HEK293 (cell line): ENCODE measurements at regions not wholly inside any gene's neighbourhood (a gene's known extent, or its start where the extent isn't known, plus 50 kb on each side); places are given as distances from the start of the nearest gene placed in this dataset.

Source experiments
- CTCF ChIA-PET: fragments of 350-600 bp; formaldehyde crosslinking; extraction: SDS; loops from one replicate; lab custom pipeline; 2021; ENCODE audit warnings: antibody characterized with exemption; lab: Yijun Ruan, JAX
- POLR2A ChIA-PET: fragments of 300-600 bp; formaldehyde crosslinking; extraction: SDS; loops from one replicate; lab custom pipeline; 2020; ENCODE audit warnings: antibody characterized with exemption, inconsistent platforms; lab: Yijun Ruan, JAX
- H3K27ac ChIP-seq: fragments of 200-500 bp; sonication (Bioruptor generic); 2 replicates; pipeline ENCODE4 v1.5.1; 2014; ENCODE audit warnings: low read depth, low read length, control low read depth, inconsistent platforms; ENCODE audit errors: extremely low read depth
- H3K36me3 ChIP-seq, 2 experiments: fragments of 200-500 bp in 1 of 2; sonication (Bioruptor generic) in 1 of 2; 1 replicate in 1 of 2; 2 replicates in 1 of 2; pipeline ENCODE4 v1.5.1; 2014 to 2017; ENCODE audit warnings: inconsistent platforms in 2 of 2, low read length in 2 of 2; ENCODE audit not compliant: control insufficient read depth in 2 of 2, insufficient read depth in 1 of 2
- H3K4me1 ChIP-seq: fragments of 200-500 bp; sonication (Bioruptor generic); 2 replicates; pipeline ENCODE4 v1.5.1; 2014; ENCODE audit warnings: mild to moderate bottlenecking, low read length, inconsistent platforms; ENCODE audit not compliant: control insufficient read depth, insufficient read depth
- H3K4me3 ChIP-seq: 2 replicates; pipeline ENCODE4 v1.5.1; 2011; ENCODE audit warnings: low read depth, mild to moderate bottlenecking, control low read depth, low read length, moderate library complexity
- H3K9me3 ChIP-seq: fragments of 200-500 bp; sonication (Bioruptor generic); 2 replicates; pipeline ENCODE4 v1.5.1; 2014; ENCODE audit warnings: low read depth, low read length, inconsistent platforms; ENCODE audit not compliant: control insufficient read depth, insufficient read depth
- CTCF ChIP-seq: fragments of 450-650 bp; formaldehyde crosslinking; IDR thresholded peaks from 2 replicates; pipeline ENCODE4 v1.5.1; 2016; ENCODE audit warnings: missing biosample characterization, missing genetic modification characterization
- INSM2 ChIP-seq: fragments of 450-650 bp; formaldehyde crosslinking; IDR thresholded peaks from 2 replicates; pipeline ENCODE4 v1.5.1; 2016; ENCODE audit warnings: missing biosample characterization, missing genetic modification characterization
- KLF17 ChIP-seq: fragments of 450-650 bp; formaldehyde crosslinking; IDR thresholded peaks from 2 replicates; pipeline ENCODE4 v1.5.1; 2016; ENCODE audit warnings: missing biosample characterization, missing genetic modification characterization
- SETDB1 ChIP-seq: IDR thresholded peaks from one replicate; pipeline ENCODE4 v1.6.1; 2017; ENCODE audit warnings: mild to moderate bottlenecking, low read length, moderate library complexity, mixed read lengths; ENCODE audit not compliant: insufficient read length
- TSHZ1 ChIP-seq: fragments of 450-650 bp; formaldehyde crosslinking; IDR thresholded peaks from 2 replicates; pipeline ENCODE4 v1.5.1; 2016; ENCODE audit warnings: missing biosample characterization, missing genetic modification characterization, borderline replicate concordance
- WT1 ChIP-seq: fragments of 450-650 bp; formaldehyde crosslinking; IDR thresholded peaks from 2 replicates; pipeline ENCODE4 v1.5.1; 2016; ENCODE audit warnings: missing biosample characterization, missing genetic modification characterization
- ZBTB1 ChIP-seq: fragments of 450-650 bp; formaldehyde crosslinking; IDR thresholded peaks from 2 replicates; pipeline ENCODE4 v1.5.1; 2016; ENCODE audit warnings: missing biosample characterization, missing genetic modification characterization
- ZBTB6 ChIP-seq: fragments of 450-650 bp; formaldehyde crosslinking; IDR thresholded peaks from 2 replicates; pipeline ENCODE4 v1.5.1; 2017; ENCODE audit warnings: missing biosample characterization, missing genetic modification characterization
- ZNF148 ChIP-seq: fragments of 450-650 bp; formaldehyde crosslinking; IDR thresholded peaks from 2 replicates; pipeline ENCODE4 v1.5.0; 2017; ENCODE audit warnings: missing biosample characterization, missing genetic modification characterization, borderline replicate concordance
- ZNF157 ChIP-seq: fragments of 450-650 bp; formaldehyde crosslinking; IDR thresholded peaks from 2 replicates; pipeline ENCODE4 v1.5.1; 2016; ENCODE audit warnings: missing biosample characterization, missing genetic modification characterization
- ZNF214 ChIP-seq: fragments of 450-650 bp; formaldehyde crosslinking; IDR thresholded peaks from 2 replicates; pipeline ENCODE4 v1.5.1; 2017; ENCODE audit warnings: missing biosample characterization, mild to moderate bottlenecking, missing genetic modification characterization, borderline replicate concordance
- ZNF274 ChIP-seq, 2 experiments: fragments of 200-500 bp in 1 of 2; fragments of 450-650 bp in 1 of 2; sonication (Bioruptor generic) in 1 of 2; formaldehyde crosslinking in 1 of 2; IDR thresholded peaks; 2 replicates each; pipeline versions ENCODE4 v1.5.1 to v1.6.1; 2014 to 2016; ENCODE audit warnings: borderline replicate concordance in 1 of 2, inconsistent platforms in 1 of 2, low read length in 1 of 2, missing biosample characterization in 1 of 2, missing genetic modification characterization in 1 of 2
- ZNF324 ChIP-seq: fragments of 450-650 bp; formaldehyde crosslinking; IDR thresholded peaks from 2 replicates; pipeline ENCODE4 v1.5.1; 2016; ENCODE audit warnings: missing biosample characterization, missing genetic modification characterization
- ZNF510 ChIP-seq: fragments of 450-650 bp; formaldehyde crosslinking; IDR thresholded peaks from 2 replicates; pipeline ENCODE4 v1.5.1; 2018; ENCODE audit warnings: mild to moderate bottlenecking, missing genetic modification characterization, missing biosample characterization; ENCODE audit not compliant: insufficient replicate concordance
- ZNF571 ChIP-seq: fragments of 450-650 bp; formaldehyde crosslinking; IDR thresholded peaks from 2 replicates; pipeline ENCODE4 v1.5.0; 2017; ENCODE audit warnings: missing biosample characterization, missing genetic modification characterization
- ZNF660 ChIP-seq: fragments of 450-650 bp; IDR thresholded peaks from 2 replicates; pipeline ENCODE4 v1.5.1; 2018; ENCODE audit warnings: missing biosample characterization, mild to moderate bottlenecking, missing genetic modification characterization
- ZSCAN5A ChIP-seq: fragments of 450-650 bp; formaldehyde crosslinking; IDR thresholded peaks from 2 replicates; pipeline ENCODE4 v1.5.1; 2016; ENCODE audit warnings: missing biosample characterization, missing genetic modification characterization
- ZXDB ChIP-seq: fragments of 450-650 bp; formaldehyde crosslinking; IDR thresholded peaks from 2 replicates; pipeline ENCODE4 v1.5.1; 2016; ENCODE audit warnings: missing biosample characterization, missing genetic modification characterization

- CTCF ChIA-PET: interaction anchor here (0.7 kb wide), 1 partner anchor 186 kb away, joined by 3 read pairs; no protein-coding TSS in a partner anchor
- Histone ChIP-seq H3K9me3 (no peaks in the 10 kb centered on the region), H3K4me3 (no peak overlapping the region), H3K27ac (no peak overlapping the region), H3K4me1 (no peaks in the 10 kb centered on the region), H3K36me3 (no peaks in the 10 kb centered on the region)
- no peak for TF ChIP-seq KLF17 (tag by site-specific recombination)
- no peak for TF ChIP-seq ZBTB6 (tag by site-specific recombination)
- TF ChIP-seq ZXDB (tag by site-specific recombination): no peak
- TF ChIP-seq ZNF274 (IDR thresholded peaks at IDR 0.05; ENCODE audit: low read length): no peak
- TF ChIP-seq ZNF274 (tag by site-specific recombination; IDR thresholded peaks at IDR 0.05; ENCODE audit: borderline replicate concordance): no peak
- TF ChIP-seq INSM2: no peak
- no peak for TF ChIP-seq ZSCAN5A (tag by site-specific recombination)
- TF ChIP-seq ZBTB1 (tag by site-specific recombination): no peak
- no peak for TF ChIP-seq CTCF (tag by site-specific recombination)
- no peak for TF ChIP-seq ZNF324 (tag by site-specific recombination)
- no peak for TF ChIP-seq TSHZ1 (tag by site-specific recombination)
- no peak for TF ChIP-seq ZNF214 (tag by site-specific recombination)
- POLR2A ChIA-PET: no interaction called here
Observed at GRCh38 chr2:57701391-57701791, 345.2 kb upstream of the VRK2 start.

GRCh38 chr2:57703407-57703806, 343.2 kb upstream of the VRK2 start:
- ChIA-PET CTCF (interaction anchor here (0.7 to 1.6 kb wide), 2 partner anchors 17 to 106 kb away, joined by 3 to 4 read pairs; no protein-coding TSS in a partner anchor), POLR2A (no interaction called here)
- H3K9me3 ChIP-seq: no peaks in the 10 kb centered on the region
- H3K27ac ChIP-seq: no peak overlapping the region
- H3K4me3 ChIP-seq: no peak overlapping the region
- no peaks in the 10 kb centered on the region for H3K36me3 ChIP-seq
- H3K4me1 ChIP-seq: no peaks in the 10 kb centered on the region
- TF ChIP-seq SETDB1 (no peak), ZNF157 (tag by site-specific recombination) (no peak), ZNF148 (tag by site-specific recombination) (no peak), WT1 (tag by site-specific recombination) (no peak), ZNF510 (tag by site-specific recombination) (no peak), CTCF (tag by site-specific recombination) (no peak), ZNF571 (no peak), ZNF660 (tag by site-specific recombination) (no peak)
